NOMO-1 (cell line): ENCODE measurements at regions not wholly inside any gene's neighbourhood (a gene's known extent, or its start where the extent isn't known, plus 50 kb on each side); places are given as distances from the start of the nearest gene placed in this dataset.

Experiments used
- DNase-seq, 2 experiments: peaks; one replicate each; lab custom pipeline; 2025; ENCODE audit not compliant: unreplicated experiment in 2 of 2; lab: John Stamatoyannopoulos, UW

DNA sequence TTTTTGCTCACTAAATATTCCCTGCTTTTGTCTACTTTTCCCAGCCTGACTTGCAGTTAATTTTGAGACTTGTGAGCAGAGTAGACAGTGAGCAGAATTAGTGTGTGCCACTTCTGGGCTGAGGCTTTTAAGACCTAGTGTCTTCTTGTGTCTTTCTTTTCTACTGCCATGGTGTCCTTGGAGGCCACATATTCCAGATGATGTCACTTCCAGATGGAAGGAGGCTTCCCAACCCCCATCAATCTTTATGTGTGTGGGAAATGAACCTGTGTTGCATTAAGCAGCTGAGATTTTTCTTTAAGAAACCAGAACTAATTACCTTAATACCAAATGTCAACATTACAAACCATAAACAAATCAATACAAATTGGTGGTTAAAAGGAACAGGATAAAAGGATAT lies 774.7 kb upstream of the ROBO1 start:
- DNase-seq: no peak

DNA sequence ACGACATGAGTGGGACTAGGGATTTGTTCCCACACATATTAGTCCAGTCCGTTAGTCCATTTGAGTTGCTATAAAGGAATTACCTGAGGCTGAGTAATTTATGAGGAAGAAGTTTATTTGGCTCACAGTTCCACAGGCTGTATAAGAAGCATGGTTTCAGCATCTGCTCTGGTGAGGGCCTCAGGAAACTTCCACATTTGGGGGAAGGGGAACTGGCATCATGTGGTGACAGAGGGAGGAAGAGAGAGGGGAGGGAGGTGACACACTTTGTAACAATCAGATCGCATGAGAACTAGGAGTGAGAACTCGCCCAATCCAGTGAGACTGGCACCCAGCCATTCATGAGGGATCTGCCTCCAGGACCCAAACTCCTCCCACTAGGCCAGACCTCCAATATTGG lies 769.9 kb upstream of the ROBO1 start:
- no peak for DNase-seq

DNA sequence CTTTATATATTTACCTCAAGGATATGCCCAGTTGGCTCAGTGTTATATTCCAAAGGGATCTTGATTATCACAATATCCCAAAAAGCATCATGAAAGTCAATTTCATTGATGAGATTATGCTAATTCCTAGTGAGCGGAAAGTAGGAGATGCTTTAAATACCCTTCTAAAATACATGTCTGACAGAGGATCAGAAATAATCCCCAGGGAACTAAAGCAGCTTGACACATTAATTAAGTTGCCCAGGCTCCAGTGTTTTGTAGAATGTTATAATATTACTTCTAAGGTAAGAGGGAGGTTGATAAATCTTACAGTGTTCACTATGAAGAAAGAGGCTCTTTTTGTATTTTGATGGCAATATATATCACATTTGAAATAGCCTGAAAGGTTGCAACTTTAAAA lies 767.5 kb upstream of the ROBO1 start:
- no peak for DNase-seq

DNA sequence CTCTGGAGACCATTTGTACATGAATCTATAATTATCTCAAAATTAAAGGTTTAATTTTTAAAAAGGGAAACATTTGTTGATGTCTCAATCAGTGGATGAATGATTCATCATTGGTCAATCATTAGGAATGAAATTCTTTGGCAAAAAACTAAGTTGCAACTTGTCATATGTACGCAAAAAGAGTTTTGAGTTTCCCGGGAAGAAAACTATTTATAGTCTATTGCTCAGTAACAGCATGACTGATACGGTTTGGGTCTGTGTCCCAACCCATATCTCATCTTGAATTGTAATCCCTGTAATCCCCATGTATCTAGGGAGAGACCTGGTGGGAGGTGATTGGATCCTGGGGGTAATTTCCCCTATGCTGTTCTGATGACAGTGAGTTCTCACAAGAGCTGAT lies 765.8 kb upstream of the ROBO1 start:
- no peak for DNase-seq

DNA sequence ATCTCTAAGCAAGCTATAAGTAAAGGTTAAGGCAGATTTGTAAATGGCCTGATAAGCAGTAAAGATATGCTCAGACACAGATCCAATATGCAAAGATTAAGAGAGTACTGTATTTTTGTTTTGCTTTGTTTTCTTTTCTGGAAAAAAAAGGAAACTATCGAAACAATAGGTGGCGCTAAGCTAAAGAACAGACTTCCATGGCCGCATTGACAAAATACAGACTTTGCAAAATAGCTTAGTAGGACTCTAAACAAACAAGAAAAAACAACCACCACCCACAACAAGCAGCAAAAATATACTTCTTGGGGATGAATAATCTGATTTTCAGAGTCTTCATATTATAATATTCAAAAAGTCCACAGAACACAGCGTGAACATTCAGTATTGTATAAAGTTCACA lies 758.4 kb upstream of the ROBO1 start:
- DNase-seq: no peak

DNA sequence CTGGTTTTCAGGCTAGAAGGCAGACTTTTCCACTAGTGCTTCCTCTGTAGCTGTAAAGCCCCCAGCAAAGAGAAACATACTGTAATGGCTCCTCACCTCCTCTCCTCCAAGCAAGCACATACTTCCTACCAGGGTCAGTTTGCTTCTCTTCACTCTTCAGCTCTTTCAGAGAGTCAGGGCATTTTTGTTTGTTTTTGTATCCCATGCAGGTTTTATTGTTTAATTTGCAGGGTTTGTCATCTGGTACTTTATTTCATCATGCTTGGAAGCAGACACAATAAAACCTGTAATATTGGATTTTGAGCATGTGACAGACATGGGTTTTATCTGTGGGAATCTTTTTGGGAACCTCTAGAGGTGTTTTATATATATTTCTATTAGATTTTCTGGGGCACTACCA lies 753.3 kb upstream of the ROBO1 start:
- no peak for DNase-seq

- no peak for DNase-seq
These were observed 751.6 kb upstream of the ROBO1 start for GRCh38 chr3:80519436-80519835.

DNA sequence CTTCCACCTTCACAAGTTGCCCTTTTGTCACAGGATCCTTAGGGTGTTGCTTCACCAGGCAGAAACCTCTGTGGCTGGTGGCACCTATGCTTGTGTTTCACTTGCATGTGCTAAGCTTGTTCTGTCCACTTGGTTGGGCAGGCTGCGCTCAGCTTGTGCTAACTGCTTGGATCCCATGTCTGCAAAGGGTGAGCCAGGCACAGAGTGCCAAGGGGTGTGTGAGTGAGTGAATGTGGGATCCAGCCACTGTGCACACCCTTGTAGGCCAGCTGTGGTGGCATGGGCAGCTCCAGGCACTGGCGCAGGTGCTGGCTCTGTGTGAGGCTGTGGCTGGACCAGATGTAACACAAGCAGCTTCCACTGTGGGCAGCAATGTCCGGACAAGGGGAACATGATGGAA lies 728.7 kb upstream of the ROBO1 start:
- DNase-seq: no peak

DNA sequence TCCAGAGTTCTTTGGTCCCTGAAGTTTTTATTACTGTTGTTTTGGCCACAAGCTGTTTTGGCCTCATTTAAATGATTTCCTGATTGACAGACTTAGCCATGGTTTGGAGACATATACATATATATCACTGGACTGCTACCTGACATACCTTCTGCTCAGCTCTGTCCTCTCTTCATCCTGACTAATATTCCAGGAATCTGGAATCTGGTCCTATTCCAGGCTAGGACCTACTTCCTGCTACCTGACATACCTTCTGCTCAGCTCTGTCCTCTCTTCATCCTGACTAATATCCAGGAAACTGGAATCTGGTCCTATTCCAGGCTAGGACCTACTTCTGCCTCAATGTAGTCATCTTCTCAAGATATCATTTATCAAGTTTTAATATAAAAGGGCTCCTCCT lies 724.4 kb upstream of the ROBO1 start:
- DNase-seq: no peak

GRCh38 chr3:80472961-80473360 lies 705.2 kb upstream of the ROBO1 start:
- DNase-seq: no peak

- no peak for DNase-seq
These were observed 704.7 kb upstream of the ROBO1 start for GRCh38 chr3:80472459-80472858.

DNA sequence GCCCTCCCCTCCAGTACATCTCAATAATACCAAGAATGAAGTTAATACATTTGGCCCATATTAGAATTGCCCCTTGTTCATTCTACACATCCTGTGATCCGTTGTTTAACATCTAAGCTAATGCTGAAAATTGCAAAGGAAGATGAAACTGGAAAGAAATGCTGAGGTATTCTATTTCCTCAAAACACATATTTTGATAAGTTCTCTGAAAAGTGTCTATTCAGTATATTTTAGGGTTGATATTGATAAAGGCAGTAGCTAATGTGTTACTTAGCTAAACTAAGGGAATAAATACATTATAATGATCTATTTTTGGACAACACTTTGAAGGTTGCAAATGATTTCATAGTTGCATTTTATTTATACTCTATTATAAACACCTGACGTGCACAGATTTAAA lies 702.6 kb upstream of the ROBO1 start:
- DNase-seq: no peak

GRCh38 chr3:80465746-80466145 lies 697.9 kb upstream of the ROBO1 start:
- no peak for DNase-seq

DNA sequence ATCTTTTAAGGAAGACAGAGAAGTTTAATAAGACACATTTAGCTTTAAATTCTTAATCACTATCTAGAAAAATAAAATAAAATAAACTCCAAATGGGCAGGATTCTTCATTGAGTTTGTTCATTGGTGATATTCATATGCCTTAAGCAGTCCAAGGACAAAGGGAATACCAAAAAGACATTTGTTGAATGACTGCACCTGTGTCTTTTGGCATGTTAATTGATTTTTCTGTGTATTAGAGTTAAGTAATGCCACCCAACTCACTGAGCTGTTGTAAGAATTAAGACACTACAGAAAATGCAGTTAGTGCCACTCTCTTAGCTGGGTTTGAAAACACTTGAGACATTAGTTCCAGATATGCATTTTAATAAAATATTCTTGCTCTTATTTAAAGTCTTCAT lies 683.6 kb upstream of the ROBO1 start:
- DNase-seq: no peak

DNA sequence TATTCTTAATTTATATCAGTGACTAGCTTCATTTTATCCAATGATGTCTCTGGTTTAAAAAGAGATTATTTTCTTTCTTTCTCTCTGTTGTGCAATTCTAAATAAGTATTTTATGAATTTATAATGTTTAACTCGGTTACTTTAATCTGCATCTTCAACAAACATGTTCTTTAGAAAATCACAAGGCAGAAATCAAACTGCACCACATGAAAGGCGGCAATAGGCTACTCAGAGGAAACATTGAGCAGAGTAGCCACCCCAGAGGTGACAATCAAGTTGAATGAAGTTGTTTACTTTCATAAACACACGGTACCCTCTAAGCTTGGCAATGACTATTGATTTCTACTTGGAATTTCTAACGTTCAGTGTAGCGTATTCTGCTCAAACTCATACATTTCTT lies 677.8 kb upstream of the ROBO1 start:
- DNase-seq: no peak

DNA sequence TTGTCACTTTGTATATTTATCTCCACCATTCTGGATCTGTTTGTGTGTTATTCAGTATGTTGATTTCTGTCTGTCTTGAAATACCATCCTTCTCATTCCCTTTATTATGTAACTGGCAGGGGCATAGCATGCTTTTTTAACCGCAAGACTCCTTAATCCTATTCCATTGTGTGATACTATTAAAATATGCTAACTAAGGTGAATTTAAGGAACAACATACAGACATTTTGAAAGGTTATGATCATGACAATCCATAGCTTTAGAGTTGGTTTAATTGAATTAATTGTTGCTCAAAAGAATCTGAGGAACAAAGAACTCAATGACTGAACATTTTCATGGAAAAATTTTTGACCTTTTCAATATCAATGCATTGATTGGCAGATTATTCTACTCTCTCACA lies 677.3 kb upstream of the ROBO1 start:
- no peak for DNase-seq

GRCh38 chr3:80439490-80439889 lies 671.7 kb upstream of the ROBO1 start:
- DNase-seq: no peak

DNA sequence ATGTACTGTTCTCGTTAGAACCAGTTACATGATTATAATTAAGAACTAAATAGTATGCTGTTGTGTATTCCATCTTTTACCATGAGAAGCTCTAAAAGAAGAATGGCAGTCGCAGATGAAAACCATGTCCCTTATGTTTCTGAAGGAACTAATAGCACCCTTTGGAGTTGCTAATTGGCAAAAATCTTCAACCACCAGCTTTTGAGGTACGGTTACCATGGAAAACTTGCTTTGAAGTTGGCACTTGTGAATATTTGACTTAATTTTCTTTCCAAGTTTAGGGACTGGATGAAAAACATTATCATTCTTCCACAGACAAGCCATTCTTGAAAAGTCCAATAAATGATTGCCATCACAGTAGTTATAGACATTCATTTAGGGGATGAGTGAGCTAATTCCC lies 666.6 kb upstream of the ROBO1 start:
- no peak for DNase-seq

GRCh38 chr3:80424951-80425350 lies 657.2 kb upstream of the ROBO1 start:
- DNase-seq: no peak

DNA sequence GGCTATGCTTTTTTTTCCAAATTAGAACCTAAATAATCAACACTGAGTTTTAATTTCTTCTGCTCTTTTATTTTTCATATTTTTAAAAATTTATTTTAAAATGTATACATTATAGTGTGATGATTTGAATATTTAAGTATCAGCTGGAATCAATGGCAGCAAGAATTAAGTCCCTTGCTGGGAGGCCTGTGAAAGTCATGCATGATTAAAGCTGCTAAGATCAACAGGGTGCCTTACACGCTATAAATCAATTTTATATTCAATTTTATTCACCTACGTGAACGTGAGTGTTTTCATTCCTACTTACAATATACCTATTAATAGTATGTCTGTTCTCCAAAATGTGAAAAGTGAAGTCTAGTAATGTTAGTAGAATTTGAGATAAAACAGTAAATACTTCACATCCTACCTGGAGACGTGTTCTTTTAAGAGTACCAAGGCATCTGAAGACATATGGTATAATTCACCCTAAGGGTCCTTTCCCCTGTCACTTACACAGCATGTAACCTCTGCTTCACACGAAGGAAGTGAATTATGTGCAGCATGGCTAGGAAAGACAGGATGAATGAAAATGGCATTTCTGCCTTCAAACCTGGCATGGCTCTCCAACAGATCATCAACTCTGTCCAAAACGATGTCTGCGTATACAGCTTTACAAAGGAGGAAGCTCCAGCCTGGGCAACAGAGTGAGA lies 640.4 kb upstream of the ROBO1 start:
- DNase-seq: no peak

- DNase-seq: no peak
These were observed 637.8 kb upstream of the ROBO1 start for GRCh38 chr3:80405618-80406017.

- no peak for DNase-seq
These were observed 627.2 kb upstream of the ROBO1 start for GRCh38 chr3:80395023-80395422.

- no peak for DNase-seq
These were observed 623.8 kb upstream of the ROBO1 start for GRCh38 chr3:80391573-80391972.
